ENCODE measurements at regions not wholly inside any gene's neighbourhood (a gene's known extent, or its start where the extent isn't known, plus 50 kb on each side); places are given as distances from the start of the nearest gene placed in this dataset.
A peak's percentile ranks its signal among the peaks of the same experiment; 100 is the strongest.

GRCh38 chr18:51664236-51664635, 466.8 kb upstream of the MEX3C start:
- Histone ChIP-seq H3K4me2 (ENCODE audit: low read depth, low read length) (no peak overlapping the region), H3K9me2 (replicated peaks; ENCODE audit: insufficient read depth, low read length) (no peaks in the 10 kb centered on the region), H3K9ac (ENCODE audit: low read length) (no peak overlapping the region), H3K27ac (ENCODE audit: low read length) (no peak overlapping the region), H3K79me2 (ENCODE audit: low read length) (no peaks in the 10 kb centered on the region), H4K20me1 (ENCODE audit: insufficient read depth, low read length) (no peaks in the 10 kb centered on the region), H3K4me1 (ENCODE audit: low read length) (no peaks in the 10 kb centered on the region), H3K9me3 (replicated peaks; ENCODE audit: insufficient read depth, low read length) (no peaks in the 10 kb centered on the region), H3K36me3 (replicated peaks; ENCODE audit: insufficient read depth, low read length) (no peaks in the 10 kb centered on the region), H3K4me3 (ENCODE audit: low read length) (no peak overlapping the region), H3K27me3 (replicated peaks; ENCODE audit: insufficient read depth, low read length) (no peaks in the 10 kb centered on the region), H3F3A (ENCODE audit: insufficient read depth, low read length) (no peaks in the 10 kb centered on the region), H2AFZ (ENCODE audit: low read length) (no peak overlapping the region)
- no peak for DNase-seq
- no peak for TF ChIP-seq EZH2phosphoT487 (IDR thresholded peaks at IDR 0.05; ENCODE audit: low read length)
- TF ChIP-seq CTCF (IDR thresholded peaks at IDR 0.05; ENCODE audit: low read length), result no peak
- no peak for TF ChIP-seq EZH2 (optimal IDR thresholded peaks at IDR 0.05; ENCODE audit: low read depth, low read length)

GRCh38 chr18:51666763-51667191, 469.3 kb upstream of the MEX3C start:
- Histone ChIP-seq H3K79me2 (ENCODE audit: low read length) (no peaks in the 10 kb centered on the region), H3K4me3 (ENCODE audit: low read length) (no peak overlapping the region)
- DNase-seq, result no peak

DNA sequence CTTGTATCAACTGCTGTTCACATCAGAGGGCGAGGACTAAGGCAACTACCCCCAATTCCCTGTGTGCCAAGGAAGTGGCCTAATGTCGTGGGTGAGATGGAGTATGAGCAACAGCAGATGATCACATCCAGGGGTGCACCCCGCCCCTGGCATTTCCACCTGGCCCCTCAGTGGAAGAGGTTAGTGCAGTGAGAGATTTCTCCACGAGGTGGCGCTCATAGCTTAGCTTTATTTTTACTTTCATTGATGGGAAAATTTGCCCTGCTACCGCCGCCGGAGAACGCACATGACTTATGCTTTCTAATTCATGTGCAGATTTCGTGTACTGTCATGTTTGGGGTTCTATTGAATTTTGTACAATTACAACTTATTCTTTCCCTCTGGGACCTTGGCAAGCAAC, 470.6 kb upstream of the MEX3C start:
- TF ChIP-seq CTCF (IDR thresholded peaks at IDR 0.05; ENCODE audit: low read length) (peak; percentile 85), EZH2phosphoT487 (IDR thresholded peaks at IDR 0.05; ENCODE audit: low read length) (no peak)
- H3F3A ChIP-seq (ENCODE audit: insufficient read depth, low read length), result no peaks in the 10 kb centered on the region
- no peaks in the 10 kb centered on the region for H3K36me3 ChIP-seq (replicated peaks; ENCODE audit: insufficient read depth, low read length)
- H3K9me2 ChIP-seq (replicated peaks; ENCODE audit: insufficient read depth, low read length), result no peaks in the 10 kb centered on the region
- H3K27me3 ChIP-seq (replicated peaks; ENCODE audit: insufficient read depth, low read length), result no peaks in the 10 kb centered on the region
- no peak overlapping the region for H3K4me3 ChIP-seq (ENCODE audit: low read length)
- H2AFZ ChIP-seq (ENCODE audit: low read length), result no peak overlapping the region
- H3K4me1 ChIP-seq (ENCODE audit: low read length), result no peaks in the 10 kb centered on the region
- no peaks in the 10 kb centered on the region for H4K20me1 ChIP-seq (ENCODE audit: insufficient read depth, low read length)
- no peak overlapping the region for H3K9ac ChIP-seq (ENCODE audit: low read length)
- peak; percentile 71 for DNase-seq
- no peak overlapping the region for H3K4me2 ChIP-seq (ENCODE audit: low read depth, low read length)
- no peaks in the 10 kb centered on the region for H3K9me3 ChIP-seq (replicated peaks; ENCODE audit: insufficient read depth, low read length)
- H3K27ac ChIP-seq (ENCODE audit: low read length), result no peak overlapping the region
- H3K79me2 ChIP-seq (ENCODE audit: low read length), result no peaks in the 10 kb centered on the region

More at GRCh38 chr18:51666763-51667191, 469.3 kb upstream of the MEX3C start:
- Histone ChIP-seq H3K36me3 (replicated peaks; ENCODE audit: insufficient read depth, low read length) (no peaks in the 10 kb centered on the region), H3K27ac (ENCODE audit: low read length) (no peak overlapping the region), H4K20me1 (ENCODE audit: insufficient read depth, low read length) (no peaks in the 10 kb centered on the region), H3K27me3 (replicated peaks; ENCODE audit: insufficient read depth, low read length) (no peaks in the 10 kb centered on the region), H3F3A (ENCODE audit: insufficient read depth, low read length) (no peaks in the 10 kb centered on the region), H3K4me2 (ENCODE audit: low read depth, low read length) (no peak overlapping the region), H2AFZ (ENCODE audit: low read length) (no peak overlapping the region), H3K9ac (ENCODE audit: low read length) (no peak overlapping the region), H3K4me1 (ENCODE audit: low read length) (no peaks in the 10 kb centered on the region), H3K9me2 (replicated peaks; ENCODE audit: insufficient read depth, low read length) (no peaks in the 10 kb centered on the region), H3K9me3 (replicated peaks; ENCODE audit: insufficient read depth, low read length) (no peaks in the 10 kb centered on the region)
- no peak for TF ChIP-seq EZH2 (optimal IDR thresholded peaks at IDR 0.05; ENCODE audit: low read depth, low read length)
- TF ChIP-seq CTCF (IDR thresholded peaks at IDR 0.05; ENCODE audit: low read length), result no peak
- no peak for TF ChIP-seq EZH2phosphoT487 (IDR thresholded peaks at IDR 0.05; ENCODE audit: low read length)
